HepG2 (cell line): ENCODE measurements at regions not wholly inside any gene's neighbourhood (a gene's known extent, or its start where the extent isn't known, plus 50 kb on each side); places are given as distances from the start of the nearest gene placed in this dataset.

Source experiments
- ATAC-seq: fragments of 200-7000 bp; cut with Tn5 transposase; 3 replicates; pipeline ENCODE4 v1.9.1; 2020; ENCODE audit warnings: mild to moderate bottlenecking, moderate library complexity
- BruUV-seq: library from RNA; stranded (reverse); fragments of 400-500 nt; replicated peaks from 2 replicates; lab custom pipeline; 2021; lab: Mats Ljungman, UMichigan
- CTCF ChIA-PET: fragments of 300-600 bp; formaldehyde crosslinking; extraction: SDS; loops from one replicate; lab custom pipeline; 2021; ENCODE audit warnings: low total read pairs, inconsistent platforms, low intra/inter-chr PET ratio; lab: Yijun Ruan, JAX
- POLR2A ChIA-PET: fragments of 350-600 bp; sonication (Branson Sonifier 250); formaldehyde crosslinking; loops from one replicate; lab custom pipeline; 2020; ENCODE audit warnings: antibody characterized with exemption, inconsistent platforms; lab: Yijun Ruan, JAX
- DNase-seq: peaks from one replicate; pipeline ENCODE4 v3.0.0-alpha.2; 2015; ENCODE audit warnings: low spot score
- FAIRE-seq: peaks from 3 replicates; lab custom pipeline; 2011; peaks lifted over from hg19 to GRCh38; lab: Jason Lieb, UNC
- H2AFZ ChIP-seq: one replicate; pipeline ENCODE4 v1.6.1; 2011; ENCODE audit warnings: low read length, inconsistent platforms
- H3K27ac ChIP-seq: fragments of 300-600 bp; 3 replicates; pipeline ENCODE4 v1.8.0; 2011; ENCODE audit warnings: mixed run types, mild to moderate bottlenecking, mixed read lengths, low read length, inconsistent platforms; ENCODE audit not compliant: insufficient read depth; ENCODE audit errors: extremely low read length
- H3K27me3 ChIP-seq, 2 experiments: fragments of 200-600 bp in 1 of 2; 2 replicates in 1 of 2; 3 replicates in 1 of 2; pipeline versions ENCODE4 v1.6.0 to v1.8.0; 2011; ENCODE audit warnings: low read length in 2 of 2, mild to moderate bottlenecking in 2 of 2, moderate library complexity in 2 of 2, inconsistent platforms in 1 of 2; ENCODE audit not compliant: insufficient read depth in 2 of 2, control insufficient read depth in 1 of 2
- H3K36me3 ChIP-seq, 2 experiments: fragments of 200-600 bp in 1 of 2; replicated peaks in 1 of 2; 2 replicates in 1 of 2; 3 replicates in 1 of 2; pipeline versions ENCODE4 v1.5.1 to v1.8.0; 2011; ENCODE audit warnings: low read length in 2 of 2, inconsistent platforms in 1 of 2; ENCODE audit not compliant: insufficient read depth in 2 of 2, control insufficient read depth in 1 of 2
- H3K4me1 ChIP-seq: 2 replicates; pipeline ENCODE4 v1.5.1; 2012; ENCODE audit warnings: low read length, inconsistent platforms; ENCODE audit not compliant: insufficient read depth
- H3K4me2 ChIP-seq: 2 replicates; pipeline ENCODE4 v1.6.0; 2011; ENCODE audit warnings: low read depth, low read length, inconsistent platforms
- H3K4me3 ChIP-seq, 3 experiments: fragments of 200-600 bp in 1 of 3; sonication (generic), shearing (Covaris generic) in 1 of 3; replicated peaks in 1 of 3; 2 replicates each; pipeline ENCODE4 v1.5.1; 2011 to 2016; ENCODE audit warnings: low read length in 3 of 3, inconsistent platforms in 2 of 3, low read depth in 2 of 3, mild to moderate bottlenecking in 2 of 3, control low read depth in 1 of 3, mixed read lengths in 1 of 3; ENCODE audit not compliant: insufficient read depth in 1 of 3
- H3K79me2 ChIP-seq: one replicate; pipeline ENCODE4 v1.6.1; 2011; ENCODE audit warnings: low read length, inconsistent platforms; ENCODE audit not compliant: insufficient read depth
- H3K9ac ChIP-seq: 2 replicates; pipeline ENCODE4 v1.6.0; 2011; ENCODE audit warnings: mild to moderate bottlenecking, low read depth, low read length, inconsistent platforms; ENCODE audit not compliant: insufficient read depth
- H3K9me3 ChIP-seq: 2 replicates; pipeline ENCODE4 v1.5.1; 2012; ENCODE audit warnings: mild to moderate bottlenecking, low read length
- H4K20me1 ChIP-seq: 2 replicates; pipeline ENCODE4 v1.6.0; 2011; ENCODE audit warnings: inconsistent platforms, mild to moderate bottlenecking, low read length, moderate library complexity; ENCODE audit not compliant: insufficient read depth
- ARNT ChIP-seq: fragments of 450-650 bp; IDR thresholded peaks from 2 replicates; pipeline ENCODE4 v1.6.1; 2017
- ATAD3A ChIP-seq: sonication (generic); formaldehyde crosslinking; IDR thresholded peaks from 2 replicates; pipeline ENCODE4 v1.4.0; 2020; ENCODE audit warnings: missing genetic modification reagents
- CHCHD3 ChIP-seq: sonication (generic); formaldehyde crosslinking; IDR thresholded peaks from 2 replicates; pipeline ENCODE4 v1.8.0; 2022; ENCODE audit warnings: mild to moderate bottlenecking, missing genetic modification reagents, moderate library complexity
- CREM ChIP-seq, 2 experiments: sonication (generic) in 1 of 2; formaldehyde crosslinking in 1 of 2; IDR thresholded peaks; 2 replicates each; pipeline versions ENCODE4 v1.4.0 to v1.6.1; 2016 to 2020; ENCODE audit warnings: antibody characterized with exemption in 1 of 2, mild to moderate bottlenecking in 1 of 2, missing genetic modification reagents in 1 of 2
- KLF6 ChIP-seq: IDR thresholded peaks from 2 replicates; pipeline ENCODE4 v1.8.0; 2016; ENCODE audit warnings: missing biosample characterization, missing genetic modification reagents
- MBD4 ChIP-seq: IDR thresholded peaks from 2 replicates; pipeline ENCODE4 v1.6.1; 2012; ENCODE audit warnings: low read length, inconsistent platforms, borderline replicate concordance
- MLLT10 ChIP-seq: sonication (generic); formaldehyde crosslinking; IDR thresholded peaks from 2 replicates; pipeline ENCODE4 v1.4.0; 2020; ENCODE audit warnings: missing genetic modification reagents
- PCBP1 ChIP-seq: fragments of 200-400 bp; formaldehyde crosslinking; IDR thresholded peaks from 2 replicates; pipeline ENCODE4 v1.6.1; 2017; ENCODE audit warnings: mild to moderate bottlenecking, low read depth, low read length, borderline replicate concordance
- PHF21A ChIP-seq: sonication (generic); formaldehyde crosslinking; IDR thresholded peaks from 2 replicates; pipeline ENCODE4 v1.5.0; 2020; ENCODE audit warnings: mild to moderate bottlenecking, missing genetic modification reagents
- U2AF1 ChIP-seq: fragments of 200-400 bp; formaldehyde crosslinking; optimal IDR thresholded peaks from 2 replicates; pipeline ENCODE3; 2017; ENCODE audit warnings: mild to moderate bottlenecking, low read depth, low read length
- ZFP62 ChIP-seq: sonication (generic); formaldehyde crosslinking; IDR thresholded peaks from 2 replicates; pipeline ENCODE4 v1.4.0; 2020; ENCODE audit warnings: missing genetic modification reagents
- ZFY ChIP-seq: sonication (generic); formaldehyde crosslinking; IDR thresholded peaks from 2 replicates; pipeline ENCODE4 v1.4.0; 2020; ENCODE audit warnings: missing genetic modification reagents
- in situ Hi-C: cut with HindIII; loops from 2 replicates; pipeline ENCODE4 v1.10.0; 2017; ENCODE audit warnings: low pct_unique_long_range_greater_than_20kb; ENCODE audit not compliant: extremely low pct_ligation_motif_present
- intact Hi-C: fragments of 100-400 bp; cut with micrococcal nuclease; formaldehyde crosslinking; loops from one replicate; pipeline ENCODE4 v1.10.0; 2022; ENCODE audit not compliant: unreplicated experiment
- TF ChIP-seq, protein P1 (sequence below): sonication (generic); formaldehyde crosslinking; IDR thresholded peaks from 2 replicates; pipeline ENCODE4 v1.5.0; 2020; ENCODE audit warnings: missing genetic modification reagents
- TF ChIP-seq, protein P2 (sequence below): sonication (generic); formaldehyde crosslinking; IDR thresholded peaks from 2 replicates; pipeline ENCODE4 v1.4.0; 2020; ENCODE audit warnings: missing genetic modification reagents, mild to moderate bottlenecking, borderline replicate concordance
- TF ChIP-seq, protein P3 (sequence below): sonication (generic); formaldehyde crosslinking; IDR thresholded peaks from 2 replicates; pipeline ENCODE4 v1.5.0; 2020; ENCODE audit warnings: missing genetic modification reagents
- TF ChIP-seq, protein P4 (sequence below): sonication (generic); formaldehyde crosslinking; IDR thresholded peaks from 2 replicates; pipeline ENCODE4 v1.5.0; 2020; ENCODE audit warnings: missing genetic modification reagents

DNA sequence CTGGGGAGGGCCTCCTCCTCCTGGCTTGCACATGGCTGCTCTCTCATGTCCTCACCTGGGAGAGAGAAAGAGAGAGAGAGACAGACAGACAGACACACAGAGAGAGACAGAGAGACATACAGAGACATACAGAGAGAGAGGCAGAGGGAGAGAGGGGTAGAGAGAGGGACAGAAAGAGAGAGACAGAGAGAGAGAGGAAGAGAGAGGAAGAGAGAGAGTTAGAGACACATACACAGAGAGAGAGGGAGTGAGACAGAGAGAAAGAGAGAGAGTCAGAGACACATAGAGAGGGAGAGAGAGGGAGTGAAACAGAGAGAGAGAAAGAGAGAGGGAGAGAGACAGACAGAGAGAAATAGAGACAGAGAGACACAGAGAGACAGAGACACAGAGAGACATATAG, 103.6 kb upstream of the ESRRB start:
- no peaks in the 10 kb centered on the region for H3K27me3 ChIP-seq
- DNase-seq (no peak), ATAC-seq (no peak), FAIRE-seq (no peak)
- H3K27ac ChIP-seq: no peak overlapping the region
- in situ Hi-C loops (no loop called here), intact Hi-C loops (no loop called here)
- H4K20me1 ChIP-seq: no peaks in the 10 kb centered on the region
- H3K4me2 ChIP-seq: no peak overlapping the region
- H3K79me2 ChIP-seq: no peaks in the 10 kb centered on the region
- H3K9me3 ChIP-seq: no peaks in the 10 kb centered on the region
- no peak overlapping the region for H3K4me3 ChIP-seq
- no TSS peak for BruUV-seq
- no peaks in the 10 kb centered on the region for H3K36me3 ChIP-seq
- no peaks in the 10 kb centered on the region for H3K4me1 ChIP-seq
- ChIA-PET CTCF (no interaction called here), POLR2A (no interaction called here)
- H3K9ac ChIP-seq: no peak overlapping the region
- TF ChIP-seq ZFY (CRISPR knock-in tag): no peak
- TF ChIP-seq MLLT10 (CRISPR knock-in tag): no peak
- TF ChIP-seq ARNT: no peak
- TF ChIP-seq KLF6 (CRISPR knock-in tag): no peak
- TF ChIP-seq, protein P1, sequence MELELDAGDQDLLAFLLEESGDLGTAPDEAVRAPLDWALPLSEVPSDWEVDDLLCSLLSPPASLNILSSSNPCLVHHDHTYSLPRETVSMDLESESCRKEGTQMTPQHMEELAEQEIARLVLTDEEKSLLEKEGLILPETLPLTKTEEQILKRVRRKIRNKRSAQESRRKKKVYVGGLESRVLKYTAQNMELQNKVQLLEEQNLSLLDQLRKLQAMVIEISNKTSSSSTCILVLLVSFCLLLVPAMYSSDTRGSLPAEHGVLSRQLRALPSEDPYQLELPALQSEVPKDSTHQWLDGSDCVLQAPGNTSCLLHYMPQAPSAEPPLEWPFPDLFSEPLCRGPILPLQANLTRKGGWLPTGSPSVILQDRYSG (CRISPR knock-in tag): no peak
- no peak for TF ChIP-seq CHCHD3
- TF ChIP-seq U2AF1: no peak
- TF ChIP-seq CREM (IDR thresholded peaks at IDR 0.05): no peak
- no peak for TF ChIP-seq CREM (CRISPR knock-in tag; IDR thresholded peaks at IDR 0.05)
- H2AFZ ChIP-seq: no peak overlapping the region

DNA sequence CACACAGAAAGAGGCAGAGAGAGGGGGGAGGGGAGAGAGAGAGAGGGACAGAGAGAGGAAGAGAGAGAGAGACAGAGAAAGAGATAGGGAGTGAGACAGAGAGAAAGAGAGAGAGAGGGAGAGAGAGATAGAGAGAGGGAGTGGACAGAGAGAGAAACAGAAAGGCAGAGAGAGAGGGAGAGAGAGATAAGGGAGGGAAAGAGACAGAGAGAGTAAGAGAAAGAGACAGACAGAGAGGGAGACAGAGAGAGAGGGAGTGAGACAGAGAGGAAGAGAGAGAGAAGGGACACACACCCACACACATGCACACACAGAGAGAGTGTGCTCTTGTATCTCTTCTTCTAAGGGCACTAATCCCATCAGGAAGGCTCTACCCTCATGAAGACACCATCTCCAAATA, 103.2 kb upstream of the ESRRB start:
- no TSS peak for BruUV-seq
- intact Hi-C loops (no loop called here), in situ Hi-C loops (no loop called here)
- Histone ChIP-seq H3K4me1 (no peaks in the 10 kb centered on the region), H3K4me3 (no peak overlapping the region), H2AFZ (no peak overlapping the region), H3K9me3 (no peaks in the 10 kb centered on the region), H3K79me2 (no peaks in the 10 kb centered on the region), H3K36me3 (no peaks in the 10 kb centered on the region), H3K27me3 (no peaks in the 10 kb centered on the region), H3K27ac (no peak overlapping the region), H3K4me2 (no peak overlapping the region), H4K20me1 (no peaks in the 10 kb centered on the region), H3K9ac (no peak overlapping the region)
- POLR2A ChIA-PET: no interaction called here
- DNase-seq (no peak), FAIRE-seq (no peak), ATAC-seq (no peak)
- CTCF ChIA-PET: no interaction called here
- no peak for TF ChIP-seq MBD4
- TF ChIP-seq PCBP1: no peak
- TF ChIP-seq, protein P2, sequence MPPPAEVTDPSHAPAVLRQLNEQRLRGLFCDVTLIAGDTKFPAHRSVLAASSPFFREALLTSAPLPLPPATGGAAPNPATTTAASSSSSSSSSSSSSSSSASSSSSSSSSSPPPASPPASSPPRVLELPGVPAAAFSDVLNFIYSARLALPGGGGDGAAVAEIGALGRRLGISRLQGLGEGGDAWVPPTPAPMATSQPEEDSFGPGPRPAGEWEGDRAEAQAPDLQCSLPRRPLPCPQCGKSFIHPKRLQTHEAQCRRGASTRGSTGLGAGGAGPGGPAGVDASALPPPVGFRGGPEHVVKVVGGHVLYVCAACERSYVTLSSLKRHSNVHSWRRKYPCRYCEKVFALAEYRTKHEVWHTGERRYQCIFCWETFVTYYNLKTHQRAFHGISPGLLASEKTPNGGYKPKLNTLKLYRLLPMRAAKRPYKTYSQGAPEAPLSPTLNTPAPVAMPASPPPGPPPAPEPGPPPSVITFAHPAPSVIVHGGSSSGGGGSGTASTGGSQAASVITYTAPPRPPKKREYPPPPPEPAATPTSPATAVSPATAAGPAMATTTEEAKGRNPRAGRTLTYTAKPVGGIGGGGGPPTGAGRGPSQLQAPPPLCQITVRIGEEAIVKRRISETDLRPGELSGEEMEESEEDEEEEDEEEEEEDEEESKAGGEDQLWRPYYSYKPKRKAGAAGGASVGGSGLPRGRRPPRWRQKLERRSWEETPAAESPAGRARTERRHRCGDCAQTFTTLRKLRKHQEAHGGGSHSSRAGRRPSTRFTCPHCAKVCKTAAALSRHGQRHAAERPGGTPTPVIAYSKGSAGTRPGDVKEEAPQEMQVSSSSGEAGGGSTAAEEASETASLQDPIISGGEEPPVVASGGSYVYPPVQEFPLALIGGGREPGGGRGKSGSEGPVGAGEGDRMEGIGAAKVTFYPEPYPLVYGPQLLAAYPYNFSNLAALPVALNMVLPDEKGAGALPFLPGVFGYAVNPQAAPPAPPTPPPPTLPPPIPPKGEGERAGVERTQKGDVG (CRISPR knock-in tag): no peak
- TF ChIP-seq PHF21A (CRISPR knock-in tag): no peak
- TF ChIP-seq ZFP62 (CRISPR knock-in tag): no peak
- TF ChIP-seq, protein P3, sequence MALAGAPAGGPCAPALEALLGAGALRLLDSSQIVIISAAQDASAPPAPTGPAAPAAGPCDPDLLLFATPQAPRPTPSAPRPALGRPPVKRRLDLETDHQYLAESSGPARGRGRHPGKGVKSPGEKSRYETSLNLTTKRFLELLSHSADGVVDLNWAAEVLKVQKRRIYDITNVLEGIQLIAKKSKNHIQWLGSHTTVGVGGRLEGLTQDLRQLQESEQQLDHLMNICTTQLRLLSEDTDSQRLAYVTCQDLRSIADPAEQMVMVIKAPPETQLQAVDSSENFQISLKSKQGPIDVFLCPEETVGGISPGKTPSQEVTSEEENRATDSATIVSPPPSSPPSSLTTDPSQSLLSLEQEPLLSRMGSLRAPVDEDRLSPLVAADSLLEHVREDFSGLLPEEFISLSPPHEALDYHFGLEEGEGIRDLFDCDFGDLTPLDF (CRISPR knock-in tag): no peak
- TF ChIP-seq ATAD3A: no peak
- TF ChIP-seq, protein P4, sequence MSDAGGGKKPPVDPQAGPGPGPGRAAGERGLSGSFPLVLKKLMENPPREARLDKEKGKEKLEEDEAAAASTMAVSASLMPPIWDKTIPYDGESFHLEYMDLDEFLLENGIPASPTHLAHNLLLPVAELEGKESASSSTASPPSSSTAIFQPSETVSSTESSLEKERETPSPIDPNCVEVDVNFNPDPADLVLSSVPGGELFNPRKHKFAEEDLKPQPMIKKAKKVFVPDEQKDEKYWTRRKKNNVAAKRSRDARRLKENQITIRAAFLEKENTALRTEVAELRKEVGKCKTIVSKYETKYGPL: no peak
